ENCODE measurements at regions not wholly inside any gene's neighbourhood (a gene's known extent, or its start where the extent isn't known, plus 50 kb on each side); places are given as distances from the start of the nearest gene placed in this dataset.

DNA sequence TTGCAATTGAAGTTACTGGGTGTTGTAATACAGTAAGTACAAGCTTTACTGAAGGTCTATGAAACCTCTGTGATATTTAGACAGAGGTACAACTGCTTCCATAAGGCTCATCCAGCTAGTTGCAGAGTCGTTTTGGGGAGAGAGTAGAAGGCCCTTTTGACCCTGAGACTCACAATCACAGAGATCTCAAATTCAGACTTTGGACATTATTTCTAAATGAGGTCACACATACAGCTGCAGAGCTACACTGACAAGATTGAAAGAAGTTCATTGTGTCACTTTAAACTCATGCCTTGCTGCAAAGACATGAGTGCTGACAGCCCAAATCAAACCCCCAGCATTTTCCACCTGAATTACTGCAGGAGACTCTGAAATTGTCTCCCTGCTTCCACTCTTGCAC, 205.9 kb upstream of the TMEM161B start:
- H3K14ac ChIP-seq (ENCODE audit: insufficient read length), result no peak overlapping the region
- no peak overlapping the region for H3K18ac ChIP-seq (ENCODE audit: extremely low read depth, low read length)
- no peak overlapping the region for H3K4me2 ChIP-seq (ENCODE audit: insufficient read depth in 1 of 2, low read depth in 2 of 2, low read length in 2 of 2)
- DNase-seq (ENCODE audit: low read depth in 1 of 2, low spot score in 2 of 2) (no peak), FAIRE-seq (no peak)
- H2AFZ ChIP-seq (ENCODE audit: low read length), result no peak overlapping the region
- no peaks in the 10 kb centered on the region for H3K4me1 ChIP-seq (replicated peaks in 1 of 4; ENCODE audit: control insufficient read depth in 3 of 4, insufficient read depth in 4 of 4, low read length in 3 of 4)
- no peak overlapping the region for H3K4ac ChIP-seq (replicated peaks; ENCODE audit: insufficient read length, low read depth, low read length)
- no peak overlapping the region for H3K23ac ChIP-seq (ENCODE audit: insufficient read length)
- no peak overlapping the region for H4K5ac ChIP-seq (ENCODE audit: insufficient read length, low read depth, low read length)
- H4K91ac ChIP-seq (replicated peaks; ENCODE audit: insufficient read length, low read length), result no peak overlapping the region
- TF ChIP-seq, protein P1, sequence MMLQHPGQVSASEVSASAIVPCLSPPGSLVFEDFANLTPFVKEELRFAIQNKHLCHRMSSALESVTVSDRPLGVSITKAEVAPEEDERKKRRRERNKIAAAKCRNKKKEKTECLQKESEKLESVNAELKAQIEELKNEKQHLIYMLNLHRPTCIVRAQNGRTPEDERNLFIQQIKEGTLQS (IDR thresholded peaks at IDR 0.05; ENCODE audit: insufficient read depth, low read depth, low read length), result no peak
- H3K27me3 ChIP-seq (replicated peaks in 1 of 4; ENCODE audit: control insufficient read depth in 3 of 4, extremely low read depth in 1 of 4, insufficient read depth in 3 of 4, low read length in 3 of 4), result no peaks in the 10 kb centered on the region
- H3K4me3 ChIP-seq (ENCODE audit: extremely low read depth in 1 of 4, insufficient read depth in 2 of 4, low read depth in 3 of 4, low read length in 4 of 4), result no peak overlapping the region
- POLR2A ChIA-PET (ENCODE audit: partially characterized antibody), result no interaction called here
- no peaks in the 10 kb centered on the region for H3K36me3 ChIP-seq (ENCODE audit: control insufficient read depth in 2 of 4, insufficient read depth in 4 of 4, low read length in 3 of 4)
- H3K56ac ChIP-seq (replicated peaks; ENCODE audit: insufficient read length, low read depth, low read length), result no peak overlapping the region
- H2BK5ac ChIP-seq (ENCODE audit: low read depth, low read length), result no peak overlapping the region
- H3K79me1 ChIP-seq (ENCODE audit: low read depth, low read length), result no peaks in the 10 kb centered on the region
- no peak overlapping the region for H2BK120ac ChIP-seq (replicated peaks; ENCODE audit: low read depth, low read length)
- H3K23me2 ChIP-seq (ENCODE audit: low read depth, low read length), result no peaks in the 10 kb centered on the region
- no peak overlapping the region for H2AK5ac ChIP-seq (ENCODE audit: low read depth, low read length)
- H3K9me3 ChIP-seq (ENCODE audit: insufficient read depth in 2 of 2, low read depth in 1 of 2, low read length in 1 of 2), result no peaks in the 10 kb centered on the region; a peak in 1 of 4 replicates
- H2BK12ac ChIP-seq (ENCODE audit: low read depth, low read length), result no peak overlapping the region
- 82% methylated on average over 1 of the region's 1 CpG; no CpG with 5 or more reads in 1 of the 2 experiments for WGBS, 2 experiments (ENCODE audit: extremely low coverage in 1 of 2, insufficient coverage in 1 of 2, insufficient read length in 1 of 2, insufficient replicate concordance in 2 of 2, low coverage in 1 of 2, low lambda C conversion rate in 2 of 2, missing lambda C conversion rate in 1 of 2)
- no peaks in the 10 kb centered on the region for H4K20me1 ChIP-seq (replicated peaks in 1 of 2; ENCODE audit: control insufficient read depth in 1 of 2, insufficient read depth in 2 of 2, low read length in 2 of 2)
- no peak overlapping the region for H3K27ac ChIP-seq (ENCODE audit: low read depth, low read length)
- no peak overlapping the region for H2BK20ac ChIP-seq (ENCODE audit: low read length)
- H3K9ac ChIP-seq (replicated peaks in 1 of 4; ENCODE audit: extremely low read depth in 1 of 4, low read depth in 3 of 4, low read length in 3 of 4), result no peak overlapping the region
- no peaks in the 10 kb centered on the region for H3K79me2 ChIP-seq (ENCODE audit: control insufficient read depth in 1 of 2, insufficient read depth in 2 of 2, low read length in 2 of 2)
- H4K8ac ChIP-seq (ENCODE audit: extremely low read depth, insufficient read depth, low read length), result no peak overlapping the region
- no peak overlapping the region for H2BK15ac ChIP-seq (ENCODE audit: low read length)
- CTCF ChIA-PET (ENCODE audit: partially characterized antibody), result interaction anchor here (0.9 to 1.7 kb wide), 3 partner anchors 11 to 42 kb away, joined by 3 to 4 read pairs (median 3); no protein-coding TSS in a partner anchor
